Ishikawa (cell line): ENCODE measurements at regions not wholly inside any gene's neighbourhood (a gene's known extent, or its start where the extent isn't known, plus 50 kb on each side); places are given as distances from the start of the nearest gene placed in this dataset.

Experiments
- CEBPB ChIP-seq: IDR thresholded peaks from 2 replicates; pipeline ENCODE4 v1.6.1; 2012
- CREB1 ChIP-seq: IDR thresholded peaks from 2 replicates; pipeline ENCODE4 v1.6.1; 2012; ENCODE audit warnings: low read depth
- EGR1 ChIP-seq: IDR thresholded peaks from 2 replicates; pipeline ENCODE4 v1.6.1; 2012
- EP300 ChIP-seq: IDR thresholded peaks from 2 replicates; pipeline ENCODE4 v1.6.1; 2012; ENCODE audit warnings: borderline replicate concordance
- RAD21 ChIP-seq: IDR thresholded peaks from 2 replicates; pipeline ENCODE4 v1.6.1; 2012; ENCODE audit warnings: low read depth
- REST ChIP-seq: IDR thresholded peaks from 2 replicates; pipeline ENCODE4 v1.6.1; 2012; ENCODE audit warnings: low read depth, mild to moderate bottlenecking
- TAF1 ChIP-seq: IDR thresholded peaks from 2 replicates; pipeline ENCODE4 v1.6.1; 2012; ENCODE audit warnings: low read depth, mild to moderate bottlenecking
- TEAD4 ChIP-seq: IDR thresholded peaks from 2 replicates; pipeline ENCODE4 v1.6.1; 2012
- USF1 ChIP-seq: IDR thresholded peaks from 2 replicates; pipeline ENCODE4 v1.6.1; 2012
- YY1 ChIP-seq: IDR thresholded peaks from 2 replicates; pipeline ENCODE4 v1.6.1; 2012; ENCODE audit warnings: low read depth
- ZBTB7A ChIP-seq: IDR thresholded peaks from 2 replicates; pipeline ENCODE4 v1.6.1; 2012; ENCODE audit warnings: low read depth

DNA sequence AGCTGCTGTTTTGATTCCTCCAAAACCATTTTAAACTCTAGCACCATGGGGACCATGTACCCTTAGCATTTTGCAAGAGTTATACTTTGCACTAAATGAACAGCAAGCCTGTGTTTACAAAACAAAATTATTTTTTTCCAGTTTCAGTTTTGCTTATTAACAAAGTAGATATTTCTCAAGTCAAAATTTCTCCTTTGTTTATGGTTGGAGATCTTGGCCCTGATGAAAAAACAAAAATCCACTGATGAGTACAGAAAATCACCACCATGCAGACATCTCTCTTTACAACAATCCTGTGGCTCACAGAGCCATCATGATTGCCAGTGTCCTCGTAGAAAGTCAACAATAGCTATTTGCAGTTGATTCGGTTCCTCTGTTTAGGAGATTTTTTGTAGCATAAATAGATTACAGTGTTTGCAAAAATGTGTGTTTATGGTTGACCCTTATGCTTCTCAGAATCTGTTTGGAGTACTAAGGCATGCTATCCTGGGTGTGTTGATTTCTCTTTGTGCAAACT lies 201.1 kb upstream of the NUDT4 start:
- TF ChIP-seq REST (no peak), CREB1 (no peak), EP300 (no peak), CEBPB (no peak), USF1 (no peak), TAF1 (no peak), ZBTB7A (no peak), YY1 (no peak), RAD21 (no peak), EGR1 (no peak), TEAD4 (no peak)
